ENCODE measurements at regions not wholly inside any gene's neighbourhood (a gene's known extent, or its start where the extent isn't known, plus 50 kb on each side); places are given as distances from the start of the nearest gene placed in this dataset.

- TF ChIP-seq, protein P1, sequence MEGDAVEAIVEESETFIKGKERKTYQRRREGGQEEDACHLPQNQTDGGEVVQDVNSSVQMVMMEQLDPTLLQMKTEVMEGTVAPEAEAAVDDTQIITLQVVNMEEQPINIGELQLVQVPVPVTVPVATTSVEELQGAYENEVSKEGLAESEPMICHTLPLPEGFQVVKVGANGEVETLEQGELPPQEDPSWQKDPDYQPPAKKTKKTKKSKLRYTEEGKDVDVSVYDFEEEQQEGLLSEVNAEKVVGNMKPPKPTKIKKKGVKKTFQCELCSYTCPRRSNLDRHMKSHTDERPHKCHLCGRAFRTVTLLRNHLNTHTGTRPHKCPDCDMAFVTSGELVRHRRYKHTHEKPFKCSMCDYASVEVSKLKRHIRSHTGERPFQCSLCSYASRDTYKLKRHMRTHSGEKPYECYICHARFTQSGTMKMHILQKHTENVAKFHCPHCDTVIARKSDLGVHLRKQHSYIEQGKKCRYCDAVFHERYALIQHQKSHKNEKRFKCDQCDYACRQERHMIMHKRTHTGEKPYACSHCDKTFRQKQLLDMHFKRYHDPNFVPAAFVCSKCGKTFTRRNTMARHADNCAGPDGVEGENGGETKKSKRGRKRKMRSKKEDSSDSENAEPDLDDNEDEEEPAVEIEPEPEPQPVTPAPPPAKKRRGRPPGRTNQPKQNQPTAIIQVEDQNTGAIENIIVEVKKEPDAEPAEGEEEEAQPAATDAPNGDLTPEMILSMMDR (IDR thresholded peaks at IDR 0.05): no peak
- TF ChIP-seq POLR2AphosphoS5 (IDR thresholded peaks at IDR 0.05) (no peak), POLR2A (IDR thresholded peaks at IDR 0.05) (no peak)
Measured at GRCh38 chr6:11448038-11448437, 89.5 kb upstream of the TMEM170B start.

Measured in upper lobe of left lung (tissue), 4 donors.